Muscle layer of colon (tissue), 2 donors: ENCODE measurements at regions not wholly inside any gene's neighbourhood (a gene's known extent, or its start where the extent isn't known, plus 50 kb on each side); places are given as distances from the start of the nearest gene placed in this dataset.

Source experiments
- H3K27ac ChIP-seq: one replicate; pipeline ENCODE4 v1.7.0; 2013; ENCODE audit warnings: low read depth, mild to moderate bottlenecking, low read length, moderate library complexity
- H3K27me3 ChIP-seq, 2 donors: one replicate each; pipeline ENCODE4 v1.7.0; 2013; ENCODE audit warnings: low read length in 2 of 2, mild to moderate bottlenecking in 2 of 2; ENCODE audit not compliant: insufficient read depth in 2 of 2, control insufficient read depth in 1 of 2
- H3K36me3 ChIP-seq: one replicate; pipeline ENCODE4 v1.7.0; 2013; ENCODE audit warnings: mild to moderate bottlenecking, low read length; ENCODE audit not compliant: insufficient read depth
- H3K4me1 ChIP-seq: one replicate; pipeline ENCODE4 v1.7.0; 2013; ENCODE audit warnings: mild to moderate bottlenecking, low read length; ENCODE audit not compliant: insufficient read depth
- H3K4me3 ChIP-seq, 2 donors: one replicate each; pipeline ENCODE4 v1.7.0; 2013; ENCODE audit warnings: low read length in 2 of 2, low read depth in 1 of 2, mild to moderate bottlenecking in 1 of 2, moderate library complexity in 1 of 2
- H3K9ac ChIP-seq: one replicate; pipeline ENCODE4 v1.7.0; 2013; ENCODE audit warnings: low read length
- H3K9me3 ChIP-seq: one replicate; pipeline ENCODE4 v1.7.0; 2013; ENCODE audit warnings: mild to moderate bottlenecking, low read length
- donor health status: abdominal sarcoma.
- donor health status: Adenocarcinoma of cecum.

GRCh38 chr7:32393861-32394260 lies 96.3 kb downstream of the LSM5 start:
- Histone ChIP-seq H3K9me3 (no peaks in the 10 kb centered on the region), H3K27me3 (no peaks in the 10 kb centered on the region), H3K9ac (no peak overlapping the region), H3K4me3 (no peak overlapping the region), H3K36me3 (no peaks in the 10 kb centered on the region), H3K27ac (no peak overlapping the region), H3K4me1 (no peaks in the 10 kb centered on the region)

- Histone ChIP-seq H3K9ac (no peak overlapping the region), H3K9me3 (no peaks in the 10 kb centered on the region), H3K4me3 (no peak overlapping the region), H3K4me1 (no peaks in the 10 kb centered on the region), H3K27me3 (no peaks in the 10 kb centered on the region), H3K27ac (no peak overlapping the region), H3K36me3 (no peaks in the 10 kb centered on the region)
Measured at GRCh38 chr7:32390210-32390609, 100.0 kb downstream of the LSM5 start.

DNA sequence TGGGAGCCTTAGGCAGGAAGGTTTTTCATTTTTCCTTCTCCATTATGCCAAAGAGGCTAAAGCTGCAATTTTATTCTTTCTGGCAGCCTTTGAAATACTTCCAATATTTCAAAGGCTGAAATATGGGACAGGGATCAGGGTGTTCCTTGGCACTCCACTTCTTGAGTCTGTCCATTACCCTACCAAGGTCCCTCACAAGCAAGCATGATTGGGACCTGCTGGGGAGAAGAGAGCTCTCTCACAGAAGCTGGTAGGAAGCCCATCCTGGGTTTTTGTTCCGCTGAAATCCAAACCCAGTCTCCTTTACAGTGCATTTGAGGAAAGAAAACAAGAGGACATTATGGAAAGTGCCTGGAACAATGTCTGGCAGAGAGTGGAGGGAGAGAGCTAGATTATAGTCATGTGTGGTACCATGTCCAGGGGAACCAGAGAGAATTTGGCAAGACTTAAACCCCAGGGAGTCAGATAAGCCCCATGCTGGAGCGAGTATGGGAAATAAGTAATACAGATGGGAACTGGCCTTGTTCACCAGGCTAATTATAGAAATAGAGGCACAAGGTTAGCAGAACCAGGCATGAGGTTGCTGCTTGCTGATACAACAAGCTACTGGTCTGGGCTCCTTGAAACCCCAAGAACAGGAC lies 104.7 kb downstream of the LSM5 start:
- Histone ChIP-seq H3K36me3 (no peaks in the 10 kb centered on the region), H3K4me3 (no peak overlapping the region), H3K9ac (no peak overlapping the region), H3K4me1 (no peaks in the 10 kb centered on the region), H3K27ac (no peak overlapping the region), H3K9me3 (no peaks in the 10 kb centered on the region), H3K27me3 (no peaks in the 10 kb centered on the region)

- H3K27me3 ChIP-seq: no peaks in the 10 kb centered on the region
- H3K27ac ChIP-seq: no peak overlapping the region
- H3K36me3 ChIP-seq: no peaks in the 10 kb centered on the region
- H3K4me3 ChIP-seq: no peak overlapping the region
- no peaks in the 10 kb centered on the region for H3K4me1 ChIP-seq
- no peaks in the 10 kb centered on the region for H3K9me3 ChIP-seq
- H3K9ac ChIP-seq: no peak overlapping the region
Measured at GRCh38 chr7:32381024-32381601, 109.1 kb downstream of the LSM5 start.

- Histone ChIP-seq H3K4me1 (no peaks in the 10 kb centered on the region), H3K9me3 (no peaks in the 10 kb centered on the region), H3K36me3 (no peaks in the 10 kb centered on the region), H3K9ac (no peak overlapping the region), H3K27me3 (no peaks in the 10 kb centered on the region), H3K4me3 (no peak overlapping the region), H3K27ac (no peak overlapping the region)
Measured at GRCh38 chr7:32379510-32380112, 110.6 kb downstream of the LSM5 start.

GRCh38 chr7:32378988-32379387 lies 111.2 kb downstream of the LSM5 start:
- Histone ChIP-seq H3K27ac (no peak overlapping the region), H3K9ac (no peak overlapping the region), H3K27me3 (no peaks in the 10 kb centered on the region), H3K36me3 (no peaks in the 10 kb centered on the region), H3K9me3 (no peaks in the 10 kb centered on the region), H3K4me1 (no peaks in the 10 kb centered on the region), H3K4me3 (no peak overlapping the region)

GRCh38 chr7:32364581-32364980 lies 125.6 kb downstream of the LSM5 start:
- no peak overlapping the region for H3K27ac ChIP-seq
- H3K9ac ChIP-seq: no peak overlapping the region
- no peaks in the 10 kb centered on the region for H3K4me1 ChIP-seq
- no peaks in the 10 kb centered on the region for H3K36me3 ChIP-seq
- H3K27me3 ChIP-seq: no peaks in the 10 kb centered on the region
- H3K9me3 ChIP-seq: no peaks in the 10 kb centered on the region
- no peak overlapping the region for H3K4me3 ChIP-seq

- H3K9ac ChIP-seq: no peak overlapping the region
- no peaks in the 10 kb centered on the region for H3K9me3 ChIP-seq
- no peaks in the 10 kb centered on the region for H3K4me1 ChIP-seq
- H3K27ac ChIP-seq: no peak overlapping the region
- H3K36me3 ChIP-seq: no peaks in the 10 kb centered on the region
- H3K27me3 ChIP-seq: no peaks in the 10 kb centered on the region
- no peak overlapping the region for H3K4me3 ChIP-seq
Measured at GRCh38 chr7:32360127-32360526, 130.1 kb downstream of the LSM5 start.

DNA sequence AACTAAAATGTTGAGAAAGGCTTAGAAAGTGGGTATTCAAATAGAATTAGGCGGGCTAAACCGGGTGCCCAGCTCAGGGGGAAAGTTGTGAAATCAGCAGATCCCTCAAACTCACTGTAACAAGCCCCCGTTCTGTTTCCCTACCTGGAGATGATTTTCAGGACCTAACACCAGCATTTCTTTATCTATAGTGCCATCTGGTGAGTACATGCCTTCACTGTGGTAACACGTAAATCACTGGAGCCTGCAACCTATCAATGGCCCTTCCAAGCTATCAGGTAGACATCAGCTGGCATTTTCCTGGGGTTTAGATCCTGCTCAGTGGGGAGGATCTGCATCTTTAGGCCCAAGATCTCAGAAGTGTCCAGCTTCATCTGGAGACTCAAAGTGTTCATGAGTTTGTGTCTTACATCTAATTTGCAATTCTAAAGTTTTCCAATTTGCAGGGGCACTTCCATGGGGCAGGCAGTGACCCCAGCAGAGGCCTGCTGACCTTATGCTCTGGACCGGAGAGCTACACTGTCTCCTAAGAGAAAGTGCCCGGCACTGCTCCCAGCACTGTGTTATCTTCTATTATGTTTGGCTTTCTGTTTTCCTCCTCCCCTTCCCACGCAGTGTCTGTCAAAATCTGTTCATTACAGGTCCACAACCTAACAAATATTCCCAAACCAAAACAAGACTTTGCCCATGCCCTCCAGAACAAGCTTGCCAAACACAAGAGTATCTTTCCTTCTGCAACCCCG lies 132.5 kb downstream of the LSM5 start:
- no peaks in the 10 kb centered on the region for H3K4me1 ChIP-seq
- no peak overlapping the region for H3K4me3 ChIP-seq
- no peaks in the 10 kb centered on the region for H3K36me3 ChIP-seq
- no peak overlapping the region for H3K9ac ChIP-seq
- H3K27me3 ChIP-seq: no peaks in the 10 kb centered on the region
- H3K9me3 ChIP-seq: no peaks in the 10 kb centered on the region
- no peak overlapping the region for H3K27ac ChIP-seq

DNA sequence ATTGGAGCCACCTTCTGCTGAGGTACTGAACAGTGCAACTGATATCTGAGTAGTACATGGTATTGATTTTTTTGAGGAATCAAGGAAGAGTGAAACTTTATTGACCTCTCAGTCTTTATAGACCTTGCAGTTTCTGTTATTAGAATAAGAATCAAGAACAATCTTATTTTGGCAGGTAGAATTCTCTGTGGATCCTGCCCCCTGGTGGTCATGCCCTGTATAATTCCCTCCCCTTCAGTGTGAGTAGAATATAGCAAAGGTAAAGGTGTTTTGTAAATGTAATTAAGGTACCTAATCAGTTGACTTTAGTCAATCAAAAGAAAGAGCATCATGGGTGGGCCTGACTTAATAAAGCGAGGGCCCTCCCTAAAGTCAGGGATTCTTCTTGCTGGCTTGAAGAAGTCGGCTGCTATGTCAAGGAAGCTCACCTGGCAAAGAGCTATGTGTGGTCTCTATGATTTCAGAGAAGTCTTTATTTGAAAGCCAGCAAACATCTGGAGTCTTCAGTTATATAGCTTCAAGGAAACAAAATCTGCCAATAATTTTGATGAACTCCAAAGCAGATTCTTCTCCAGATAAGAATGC lies 142.8 kb downstream of the LSM5 start:
- no peak overlapping the region for H3K9ac ChIP-seq
- H3K4me1 ChIP-seq: no peaks in the 10 kb centered on the region
- no peaks in the 10 kb centered on the region for H3K36me3 ChIP-seq
- H3K4me3 ChIP-seq: no peak overlapping the region
- H3K9me3 ChIP-seq: no peaks in the 10 kb centered on the region
- no peak overlapping the region for H3K27ac ChIP-seq
- H3K27me3 ChIP-seq: no peaks in the 10 kb centered on the region

DNA sequence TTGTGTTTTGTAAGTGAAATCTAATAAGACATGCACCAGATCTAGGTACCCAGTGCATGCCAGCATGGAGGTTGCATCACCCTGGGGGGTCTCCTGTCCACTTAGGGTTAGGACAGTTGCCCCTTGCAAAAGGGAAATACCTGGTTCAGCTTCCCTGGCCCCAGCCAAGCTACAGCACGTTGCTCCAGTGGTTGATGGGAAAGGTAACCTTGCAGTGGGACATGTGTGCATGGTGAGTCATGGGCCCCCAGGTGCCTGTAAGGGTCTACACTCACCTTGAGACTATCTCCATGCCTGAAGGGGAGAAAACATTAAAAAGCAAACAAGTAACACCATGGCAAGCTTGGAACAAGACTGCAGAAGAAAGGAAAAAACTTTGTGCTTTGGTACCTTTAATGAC lies 143.9 kb downstream of the LSM5 start:
- Histone ChIP-seq H3K4me1 (no peaks in the 10 kb centered on the region), H3K9ac (no peak overlapping the region), H3K27ac (no peak overlapping the region), H3K36me3 (no peaks in the 10 kb centered on the region), H3K9me3 (no peaks in the 10 kb centered on the region), H3K4me3 (no peak overlapping the region), H3K27me3 (no peaks in the 10 kb centered on the region)
